ENCODE measurements at regions not wholly inside any gene's neighbourhood (a gene's known extent, or its start where the extent isn't known, plus 50 kb on each side); places are given as distances from the start of the nearest gene placed in this dataset.
"Not testable (repeated sequence)": the region's sequence is repeated elsewhere in the genome, so short reads cannot be mapped to it uniquely, and the experiment has no call there.

DNA sequence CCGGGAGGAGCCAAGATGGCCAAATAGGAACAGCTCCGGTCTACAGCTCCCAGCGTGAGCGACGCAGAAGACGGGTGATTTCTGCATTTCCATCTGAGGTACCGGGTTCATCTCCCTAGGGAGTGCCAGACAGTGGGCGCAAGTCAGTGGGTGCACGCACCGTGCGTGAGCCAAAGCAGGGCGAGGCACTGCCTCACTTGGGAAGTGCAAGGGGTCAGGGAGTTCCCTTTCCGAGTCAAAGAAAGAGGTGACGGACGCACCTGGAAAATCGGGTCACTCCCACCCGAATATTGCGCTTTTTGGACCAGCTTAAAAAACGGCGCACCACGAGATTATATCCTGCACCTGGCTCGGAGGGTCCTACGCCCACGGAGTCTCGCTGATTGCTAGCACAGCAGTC lies 400.8 kb upstream of the KLHL29 start:
- not testable (repeated sequence) for DNase-seq (ENCODE audit: low spot score)

DNA sequence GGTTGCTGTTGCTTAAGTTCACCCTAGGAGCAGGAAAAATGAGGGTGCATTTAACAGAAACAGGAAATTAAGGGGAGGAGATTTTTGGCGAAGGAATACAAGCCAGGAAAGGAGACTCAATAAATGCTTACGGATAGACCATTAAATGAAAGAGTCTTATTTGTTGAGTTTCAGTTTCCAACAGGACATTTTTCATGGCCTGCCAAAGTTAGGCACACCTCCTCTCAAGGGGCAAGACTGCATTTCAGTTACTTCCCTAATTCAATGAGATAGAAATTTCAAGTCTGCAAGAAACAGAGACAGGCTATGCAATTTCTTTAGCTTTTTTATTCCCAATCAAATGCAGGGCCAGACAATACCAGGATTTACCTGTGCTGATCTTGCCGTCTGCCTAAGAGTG lies 394.7 kb upstream of the KLHL29 start:
- DNase-seq (ENCODE audit: low spot score), result no peak

DNA sequence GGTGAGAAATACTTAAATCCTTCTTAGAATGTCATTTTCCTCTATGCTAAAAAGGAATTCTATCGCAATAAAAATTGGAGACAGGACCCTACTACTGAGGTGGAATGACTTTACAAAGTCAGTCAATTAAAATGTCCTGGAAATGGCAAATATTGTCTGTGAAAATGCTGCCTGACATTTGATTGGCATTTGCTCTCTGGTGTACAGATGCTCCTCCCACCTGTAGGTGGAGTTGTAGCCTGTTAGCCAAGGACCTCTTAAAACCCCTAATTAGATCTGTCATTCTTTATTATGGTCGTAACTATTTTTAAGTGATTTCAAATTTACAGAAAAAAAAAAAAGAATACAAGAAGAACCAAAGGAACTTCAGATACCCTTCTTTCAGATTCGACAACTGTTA lies 393.1 kb upstream of the KLHL29 start:
- no peak for DNase-seq (ENCODE audit: low spot score)

- DNase-seq (ENCODE audit: low spot score), result no peak
These were observed 392.5 kb upstream of the KLHL29 start for GRCh38 chr2:22992441-22992840.

GRCh38 chr2:22993250-22993649 lies 391.7 kb upstream of the KLHL29 start:
- DNase-seq (ENCODE audit: low spot score), result no peak

DNA sequence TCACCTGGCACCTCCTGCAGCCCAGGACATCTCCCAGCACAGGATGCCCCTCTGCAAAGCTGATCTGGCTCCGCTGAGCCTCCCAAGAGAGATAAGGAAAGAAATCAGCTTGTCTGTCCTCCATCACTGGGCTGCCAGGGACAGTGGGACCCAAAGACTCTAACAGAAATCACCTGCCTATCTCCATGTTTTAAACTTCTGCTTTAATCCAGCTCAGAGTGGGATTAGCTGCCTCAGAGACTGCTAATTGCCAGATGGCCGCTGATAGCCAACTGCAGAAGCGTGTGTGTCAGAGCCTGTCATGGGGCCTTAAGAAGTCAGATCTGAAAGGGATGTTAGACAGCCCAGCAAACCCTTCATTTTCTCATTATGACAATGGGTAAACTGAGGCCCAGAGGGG lies 389.4 kb upstream of the KLHL29 start:
- no peak for DNase-seq (ENCODE audit: low spot score)

DNA sequence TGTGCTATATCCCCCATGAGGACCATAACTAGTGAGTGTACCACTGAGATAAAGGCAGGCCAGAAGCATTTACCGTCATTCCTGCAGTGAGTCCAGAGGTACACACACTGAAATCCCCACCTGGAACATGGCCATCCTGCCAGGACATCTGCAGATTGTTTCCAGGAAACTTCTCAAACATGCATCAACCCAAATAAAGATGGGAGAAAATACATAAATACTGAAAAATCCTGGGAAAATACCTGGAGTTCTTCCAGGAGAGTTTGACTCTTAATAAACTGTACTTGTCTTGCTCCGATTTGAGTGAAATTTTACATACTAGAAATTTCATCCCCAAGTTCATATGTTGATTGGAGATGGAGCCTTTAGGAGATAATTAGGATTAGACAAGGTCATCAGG lies 388.1 kb upstream of the KLHL29 start:
- no peak for DNase-seq (ENCODE audit: low spot score)

DNA sequence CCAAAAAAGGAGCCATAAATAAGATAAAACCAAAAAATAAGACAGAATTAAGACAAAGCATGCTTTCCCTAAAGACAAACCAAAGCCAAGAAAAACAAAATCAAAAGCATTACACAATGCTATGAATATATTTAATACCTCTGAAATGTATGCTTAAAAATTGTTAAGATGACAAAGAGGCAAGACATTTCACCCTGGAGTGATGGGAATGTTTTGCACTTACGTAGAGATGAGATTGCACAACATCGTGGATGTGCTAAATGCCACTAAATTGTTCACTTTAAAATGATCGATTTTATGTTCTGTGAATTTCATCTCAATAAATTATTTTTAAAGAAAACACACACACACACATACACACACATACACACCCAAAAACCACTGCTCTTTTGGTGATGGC lies 386.6 kb upstream of the KLHL29 start:
- no peak for DNase-seq (ENCODE audit: low spot score)

DNA sequence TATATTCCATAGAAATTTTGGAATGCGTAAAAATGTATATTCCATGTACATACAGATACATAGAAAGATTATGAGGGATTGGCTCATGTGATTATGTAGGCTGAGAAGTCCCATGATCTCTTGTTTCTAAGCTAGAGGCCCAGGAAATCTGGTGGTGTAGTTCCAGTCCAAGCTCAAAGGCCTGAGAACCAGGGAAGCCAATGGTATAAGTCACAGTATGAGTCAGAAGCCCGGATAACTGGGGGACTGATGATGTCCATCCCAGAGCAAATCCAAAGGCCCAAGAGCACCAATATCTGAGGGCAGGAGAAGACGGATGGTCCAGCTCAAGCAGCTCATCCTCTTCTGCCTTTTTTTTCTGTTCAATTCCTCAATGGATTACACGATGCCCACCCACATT lies 385.0 kb upstream of the KLHL29 start:
- no peak for DNase-seq (ENCODE audit: low spot score)

DNA sequence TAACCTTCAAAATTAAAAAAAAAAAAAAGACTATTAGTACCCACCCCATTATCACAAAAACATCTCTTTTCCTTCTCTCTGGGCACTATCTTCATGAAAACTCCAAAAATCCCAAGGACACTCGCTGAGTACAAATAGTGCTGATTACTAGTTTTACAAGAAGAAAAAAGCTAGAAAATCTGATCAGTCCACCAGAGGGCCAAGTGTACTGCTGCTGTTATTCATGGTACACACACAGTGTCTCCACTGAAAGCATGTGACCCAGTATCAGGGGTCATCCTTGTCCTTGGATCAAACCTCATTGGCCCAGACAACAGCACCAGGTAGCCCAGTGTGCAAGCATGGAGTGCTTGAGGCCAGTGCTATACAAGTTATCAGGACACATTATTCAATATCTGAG lies 382.7 kb upstream of the KLHL29 start:
- no peak for DNase-seq (ENCODE audit: low spot score)

DNA sequence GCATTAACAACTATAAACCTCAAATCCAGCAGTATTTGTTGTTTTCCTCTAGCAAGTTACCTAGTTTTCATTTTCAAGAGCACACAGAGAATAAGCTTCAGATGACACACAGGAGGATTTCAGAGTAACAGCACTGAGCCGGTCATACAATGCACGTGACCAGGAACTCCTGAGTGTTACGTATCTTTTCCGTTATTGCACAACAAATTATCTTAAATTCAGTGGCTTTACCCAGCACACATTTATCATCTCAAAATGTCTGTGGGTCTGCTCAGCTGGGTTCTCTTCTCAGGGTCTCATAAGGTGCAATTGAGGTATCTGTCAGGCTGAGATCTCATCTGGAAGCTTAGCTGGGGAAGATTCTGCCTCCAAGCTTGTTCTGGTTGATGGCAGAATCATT lies 379.5 kb upstream of the KLHL29 start:
- DNase-seq (ENCODE audit: low spot score), result no peak

- DNase-seq (ENCODE audit: low spot score), result no peak
These were observed 377.2 kb upstream of the KLHL29 start for GRCh38 chr2:23007631-23008235.

DNA sequence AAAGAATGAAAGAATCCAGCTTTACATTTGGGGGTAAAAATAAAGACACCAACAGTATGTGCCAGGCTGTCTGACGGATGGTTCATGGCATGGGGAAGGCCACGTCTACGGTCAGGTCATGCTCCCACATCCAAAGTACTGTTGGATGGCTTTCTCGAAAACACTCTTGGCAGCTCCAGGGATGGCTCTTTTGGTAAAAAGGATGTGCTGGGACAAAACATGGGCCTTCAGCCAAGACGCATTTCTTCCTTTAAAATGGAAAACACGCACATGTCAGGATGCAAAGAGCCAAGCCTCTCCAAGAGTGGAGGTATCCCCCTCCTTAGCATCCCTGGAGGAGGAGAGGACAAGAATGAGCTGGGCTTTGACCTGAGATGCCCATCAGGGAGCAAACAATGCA lies 376.5 kb upstream of the KLHL29 start:
- no peak for DNase-seq (ENCODE audit: low spot score)

GRCh38 chr2:23008951-23009350 lies 376.0 kb upstream of the KLHL29 start:
- no peak for DNase-seq (ENCODE audit: low spot score)

DNA sequence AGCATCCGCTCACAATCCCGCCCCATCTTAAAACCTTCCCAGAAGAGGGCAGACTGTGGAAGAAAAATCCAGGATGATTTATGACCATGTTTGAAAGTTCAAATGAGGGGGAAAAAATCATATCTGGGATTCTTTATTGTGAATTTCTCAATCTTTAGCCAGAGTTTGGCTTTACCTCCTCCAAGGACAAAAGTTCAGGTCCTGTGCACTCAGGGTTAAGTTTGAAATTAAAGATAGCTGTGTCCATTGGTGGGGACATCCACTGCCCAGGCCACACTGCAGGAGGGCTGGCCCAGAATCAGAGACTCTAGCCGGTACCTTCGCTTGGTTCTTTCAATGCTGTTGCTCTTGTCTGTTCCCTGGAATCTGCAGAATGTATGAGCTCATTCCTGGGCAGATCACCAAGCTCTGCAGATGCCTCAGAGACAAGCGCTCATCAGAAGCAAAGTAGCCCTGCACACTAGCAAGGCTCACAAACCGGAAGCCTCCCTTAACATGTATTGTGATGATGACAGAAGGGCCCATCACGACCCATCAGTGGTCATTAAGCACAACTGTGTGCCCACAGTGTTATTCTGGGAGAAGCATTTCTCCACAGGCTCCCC lies 375.3 kb upstream of the KLHL29 start:
- DNase-seq (ENCODE audit: low spot score), result peak; percentile 51

DNA sequence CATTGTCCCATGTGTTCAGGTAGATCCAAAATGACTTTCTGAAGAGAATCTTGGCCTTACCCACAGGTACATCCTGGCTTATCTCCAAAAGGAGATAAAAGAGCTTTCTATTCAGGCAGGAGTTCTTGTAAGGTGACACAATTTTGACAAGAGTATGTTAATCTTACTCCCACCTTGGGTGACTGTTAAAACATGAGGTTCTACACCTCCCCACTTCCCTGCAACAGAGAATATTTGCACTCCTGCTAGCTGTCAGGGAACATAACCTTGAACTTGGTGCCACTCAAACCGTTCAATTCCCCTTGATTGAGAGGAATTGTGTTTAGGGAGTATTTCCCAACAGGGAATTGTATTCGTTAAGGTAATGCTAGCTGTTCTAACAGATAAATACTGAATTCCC lies 372.5 kb upstream of the KLHL29 start:
- no peak for DNase-seq (ENCODE audit: low spot score)

- DNase-seq (ENCODE audit: low spot score), result no peak
These were observed 369.3 kb upstream of the KLHL29 start for GRCh38 chr2:23015651-23016200.

DNA sequence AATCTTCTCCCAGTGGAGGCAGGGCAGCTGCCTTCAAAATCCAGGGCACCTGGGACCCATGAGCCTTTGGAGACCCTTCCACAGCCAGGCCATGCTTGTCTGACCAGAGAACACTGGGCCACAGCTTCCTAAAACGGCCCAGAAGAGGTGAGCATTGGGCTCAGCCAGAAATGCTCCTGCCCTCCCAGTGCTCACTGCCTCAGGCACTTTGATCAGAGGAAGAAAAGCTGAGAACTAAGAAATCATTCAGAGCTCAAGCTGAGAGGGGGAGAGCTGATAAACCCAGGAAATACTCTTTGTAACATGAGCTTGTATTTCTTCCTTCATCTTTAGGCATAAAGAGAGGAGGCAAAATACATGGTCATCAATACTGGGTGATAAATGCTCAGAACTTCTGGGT lies 365.5 kb upstream of the KLHL29 start:
- no peak for DNase-seq (ENCODE audit: low spot score)

DNA sequence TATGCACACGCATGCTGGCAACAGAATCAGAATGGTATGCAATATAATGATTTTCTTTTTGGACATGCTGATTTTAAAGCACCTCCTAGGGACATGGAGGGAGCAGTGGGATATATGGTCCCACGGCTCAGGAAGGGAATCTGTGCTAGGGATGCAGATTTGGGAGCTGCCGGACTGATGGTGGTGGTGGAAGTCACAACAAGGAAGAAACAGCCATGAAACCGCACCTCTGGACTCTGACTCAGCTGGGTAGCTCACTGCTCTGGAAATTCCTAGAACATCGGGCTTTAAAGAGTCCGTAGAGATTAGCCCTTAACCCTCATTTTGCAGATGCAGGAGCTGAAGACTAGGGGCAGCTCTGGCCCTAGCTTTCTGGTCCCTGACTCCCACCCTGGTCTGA lies 364.3 kb upstream of the KLHL29 start:
- no peak for DNase-seq (ENCODE audit: low spot score)

DNA sequence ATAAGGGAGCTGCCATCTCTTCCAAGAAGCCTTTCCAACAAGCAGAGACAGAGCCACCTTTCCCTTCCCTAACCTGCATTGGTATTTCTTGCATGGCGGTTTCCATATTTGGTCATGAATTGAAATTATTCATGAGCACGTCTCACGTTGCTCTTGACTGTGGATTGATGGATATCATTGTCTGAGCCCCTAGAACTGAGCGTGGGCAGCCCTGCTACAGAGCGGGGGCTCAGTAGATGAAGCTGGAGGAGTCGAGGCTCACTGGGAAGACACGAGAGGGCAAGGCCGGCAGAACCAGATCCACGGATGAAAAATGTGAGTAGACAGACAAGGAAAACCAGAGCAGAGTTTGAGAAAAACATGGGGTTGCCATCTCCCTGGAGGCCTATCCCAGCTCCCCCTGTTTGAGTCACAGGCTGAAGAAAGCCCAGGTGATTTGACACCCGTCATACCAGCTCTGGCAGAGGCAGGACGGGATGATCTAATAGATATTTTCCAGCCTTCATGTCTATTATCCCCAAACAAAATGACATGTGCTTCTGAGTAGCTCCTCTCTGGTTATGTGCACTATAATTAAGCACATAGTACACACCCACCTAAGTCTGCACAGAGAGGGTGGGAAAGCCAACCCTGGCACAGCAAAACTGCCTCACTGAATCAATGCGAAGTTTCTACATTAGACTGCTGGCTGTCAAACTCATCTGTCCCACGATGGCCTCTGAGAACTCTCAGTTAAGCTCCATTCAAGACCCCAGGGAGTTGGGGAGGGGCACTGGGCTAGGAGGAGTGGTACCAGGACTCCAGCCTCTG lies 363.5 kb upstream of the KLHL29 start:
- no peak for DNase-seq (ENCODE audit: low spot score)

- DNase-seq (ENCODE audit: low spot score), result no peak
These were observed 361.3 kb upstream of the KLHL29 start for GRCh38 chr2:23023722-23024121.

DNA sequence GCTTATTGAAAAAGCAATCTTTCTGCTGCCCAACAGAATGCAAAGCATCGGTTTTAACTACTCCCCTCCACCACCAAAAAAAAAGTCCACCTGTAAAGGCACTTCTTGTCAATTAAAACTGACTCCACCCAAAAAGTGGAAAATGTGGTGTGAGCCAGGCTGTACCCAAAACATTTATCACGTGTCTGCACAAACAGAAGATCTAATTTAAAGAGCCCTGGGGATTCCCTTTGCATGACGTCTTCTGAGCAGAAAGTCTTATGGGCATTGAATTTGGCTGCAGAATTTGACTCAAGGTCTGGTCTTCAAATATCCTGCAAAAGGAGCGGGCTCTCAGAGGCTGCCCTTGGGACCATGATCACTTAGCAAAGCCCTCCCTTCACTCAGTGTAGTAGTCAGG lies 358.3 kb upstream of the KLHL29 start:
- no peak for DNase-seq (ENCODE audit: low spot score)

- DNase-seq (ENCODE audit: low spot score), result no peak
These were observed 357.6 kb upstream of the KLHL29 start for GRCh38 chr2:23027396-23027795.
